ENCODE measurements at regions not wholly inside any gene's neighbourhood (a gene's known extent, or its start where the extent isn't known, plus 50 kb on each side); places are given as distances from the start of the nearest gene placed in this dataset.

DNA sequence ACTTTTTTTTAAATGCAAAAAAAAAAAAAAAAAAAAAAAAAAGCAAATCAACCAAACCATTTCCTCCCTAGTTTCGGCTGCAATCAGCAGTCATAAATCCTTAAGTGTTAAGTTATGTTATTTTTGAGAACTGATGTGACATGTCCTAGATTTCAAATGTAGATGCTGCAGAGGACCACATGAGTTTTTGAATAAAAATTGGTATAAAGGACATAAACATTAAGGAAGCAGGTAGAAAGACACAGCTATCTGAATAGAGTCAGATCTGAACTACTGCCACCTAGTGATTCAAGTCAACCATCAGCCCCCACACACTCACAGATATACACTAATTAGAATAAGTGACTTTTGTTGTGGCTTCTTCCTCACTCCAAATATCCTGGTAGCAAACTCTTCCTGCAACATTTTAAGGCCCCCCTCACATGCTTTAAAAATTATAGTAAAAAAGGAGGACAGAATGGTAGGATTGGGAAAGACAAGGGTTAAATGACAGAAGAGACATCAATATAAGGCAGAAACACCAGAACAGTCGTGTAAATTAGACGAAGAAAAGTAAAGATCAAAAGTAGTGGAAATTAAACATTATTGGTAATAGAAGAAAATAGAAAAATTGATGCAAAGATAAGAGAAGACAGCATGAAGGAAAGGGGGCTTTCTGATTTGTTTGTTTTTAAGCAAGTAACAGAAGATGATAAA is 394.5 kb upstream of the ATP2B1 start:
- no peak overlapping the region for H3K4me3 ChIP-seq (ENCODE audit: low read depth, low read length)
- TF ChIP-seq, protein P1, sequence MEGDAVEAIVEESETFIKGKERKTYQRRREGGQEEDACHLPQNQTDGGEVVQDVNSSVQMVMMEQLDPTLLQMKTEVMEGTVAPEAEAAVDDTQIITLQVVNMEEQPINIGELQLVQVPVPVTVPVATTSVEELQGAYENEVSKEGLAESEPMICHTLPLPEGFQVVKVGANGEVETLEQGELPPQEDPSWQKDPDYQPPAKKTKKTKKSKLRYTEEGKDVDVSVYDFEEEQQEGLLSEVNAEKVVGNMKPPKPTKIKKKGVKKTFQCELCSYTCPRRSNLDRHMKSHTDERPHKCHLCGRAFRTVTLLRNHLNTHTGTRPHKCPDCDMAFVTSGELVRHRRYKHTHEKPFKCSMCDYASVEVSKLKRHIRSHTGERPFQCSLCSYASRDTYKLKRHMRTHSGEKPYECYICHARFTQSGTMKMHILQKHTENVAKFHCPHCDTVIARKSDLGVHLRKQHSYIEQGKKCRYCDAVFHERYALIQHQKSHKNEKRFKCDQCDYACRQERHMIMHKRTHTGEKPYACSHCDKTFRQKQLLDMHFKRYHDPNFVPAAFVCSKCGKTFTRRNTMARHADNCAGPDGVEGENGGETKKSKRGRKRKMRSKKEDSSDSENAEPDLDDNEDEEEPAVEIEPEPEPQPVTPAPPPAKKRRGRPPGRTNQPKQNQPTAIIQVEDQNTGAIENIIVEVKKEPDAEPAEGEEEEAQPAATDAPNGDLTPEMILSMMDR (IDR thresholded peaks at IDR 0.05; ENCODE audit: insufficient read depth, low read depth, low read length) = peak; percentile 68

DNA sequence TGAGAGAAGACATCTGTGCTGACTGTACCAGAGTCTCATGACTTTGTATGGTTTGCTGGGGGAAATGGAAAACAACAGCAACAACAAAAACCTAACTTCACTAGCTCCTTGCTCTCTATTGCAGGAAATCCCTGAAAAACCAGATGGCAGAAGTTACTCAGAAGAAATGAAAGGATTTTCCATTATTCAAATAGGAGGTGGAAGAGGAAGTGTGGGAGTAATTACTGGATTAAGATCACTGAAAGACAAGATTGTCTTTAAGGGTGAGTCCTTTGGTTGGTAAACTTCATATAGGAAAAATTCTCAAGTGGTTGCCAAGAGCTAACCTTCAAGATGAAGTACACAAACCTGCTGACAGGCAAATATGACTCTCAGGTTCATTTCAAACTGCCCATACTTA is 391.9 kb upstream of the ATP2B1 start:
- DNase-seq (ENCODE audit: low read depth) = no peak
- TF ChIP-seq, protein P1 (IDR thresholded peaks at IDR 0.05; ENCODE audit: insufficient read depth, low read depth, low read length) = no peak
- H3K4me3 ChIP-seq (ENCODE audit: low read depth, low read length) = no peak overlapping the region

More for the DNA sequence above, 394.5 kb upstream of the ATP2B1 start:
- DNase-seq (ENCODE audit: low read depth) = peak; percentile 62

DNA sequence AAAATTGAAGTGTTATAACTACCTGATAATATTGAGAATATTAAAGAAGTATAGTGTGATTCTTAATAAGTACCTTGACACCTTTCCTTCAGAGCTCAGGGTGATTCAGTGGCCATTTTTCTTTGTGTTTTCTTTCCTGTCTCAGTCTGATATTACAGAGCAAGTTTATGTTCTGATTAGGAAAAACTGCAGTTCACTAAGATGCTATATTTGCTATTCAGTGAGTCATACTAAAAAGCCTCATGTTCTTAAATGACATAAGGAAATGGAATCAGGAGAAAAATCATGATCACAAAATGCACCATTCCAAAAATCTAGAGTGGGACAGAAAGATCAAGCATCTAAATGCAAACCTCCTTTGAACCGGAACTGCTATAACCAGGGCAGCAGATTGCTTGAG is 390.6 kb upstream of the ATP2B1 start:
- TF ChIP-seq, protein P1 (IDR thresholded peaks at IDR 0.05; ENCODE audit: insufficient read depth, low read depth, low read length) = no peak
- DNase-seq (ENCODE audit: low read depth) = no peak
- no peak overlapping the region for H3K4me3 ChIP-seq (ENCODE audit: low read depth, low read length)

DNA sequence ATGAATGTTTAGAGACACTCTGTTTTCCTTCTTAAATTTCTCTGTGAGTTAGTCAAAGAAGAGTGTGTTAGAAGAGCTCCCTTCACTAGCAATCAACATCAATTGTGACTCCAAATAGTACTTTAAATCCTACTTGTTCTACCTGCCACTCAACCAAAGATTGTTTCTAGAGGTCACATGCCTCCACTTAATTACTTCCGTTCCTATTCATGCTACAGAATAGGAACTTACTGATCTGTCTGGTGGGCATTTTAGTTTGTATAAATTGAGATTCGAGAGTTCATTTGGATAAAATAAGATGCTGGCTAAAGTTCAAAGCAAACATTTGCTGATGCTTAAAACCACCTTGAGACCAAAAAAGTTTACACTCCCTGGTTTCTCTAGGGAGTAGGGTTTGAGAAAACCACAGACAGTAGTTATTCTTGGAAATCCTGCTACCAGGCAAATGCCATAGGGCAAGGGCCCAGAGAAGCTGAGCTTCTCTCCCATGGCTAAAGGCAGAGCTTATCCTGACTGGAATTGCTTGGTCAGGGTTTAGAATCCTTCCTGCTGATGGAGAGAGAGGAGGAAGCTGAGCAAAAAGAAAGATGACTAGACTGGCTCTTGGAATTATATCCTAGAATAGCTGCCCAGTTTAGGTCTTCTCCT is 389.6 kb upstream of the ATP2B1 start:
- TF ChIP-seq, protein P1 (IDR thresholded peaks at IDR 0.05; ENCODE audit: insufficient read depth, low read depth, low read length) = no peak

DNA sequence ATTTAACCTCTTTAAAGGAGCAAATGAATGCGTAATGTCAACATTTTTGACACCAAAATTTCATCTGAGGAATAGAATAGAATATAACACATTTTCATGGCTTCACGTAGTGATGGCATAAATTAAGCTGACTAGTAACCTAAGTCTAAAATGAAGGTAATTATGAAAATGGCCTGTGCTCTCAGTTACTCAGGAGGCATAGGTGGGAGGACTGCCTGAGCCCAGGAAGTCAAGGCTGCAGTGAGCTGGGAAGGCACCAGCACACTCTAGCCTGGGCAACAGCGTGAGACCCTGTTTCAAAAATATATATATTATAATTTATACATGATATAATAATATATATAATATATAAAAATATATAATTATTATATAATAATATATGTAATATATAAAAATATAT is 383.2 kb upstream of the ATP2B1 start:
- TF ChIP-seq, protein P1 (IDR thresholded peaks at IDR 0.05; ENCODE audit: insufficient read depth, low read depth, low read length) = no peak
- no peak for DNase-seq (ENCODE audit: low read depth)
- no peak overlapping the region for H3K4me3 ChIP-seq (ENCODE audit: low read depth, low read length)

More for the DNA sequence above, 389.6 kb upstream of the ATP2B1 start:
- no peak overlapping the region for H3K4me3 ChIP-seq (ENCODE audit: low read depth, low read length)
- DNase-seq (ENCODE audit: low read depth) = no peak

DNA sequence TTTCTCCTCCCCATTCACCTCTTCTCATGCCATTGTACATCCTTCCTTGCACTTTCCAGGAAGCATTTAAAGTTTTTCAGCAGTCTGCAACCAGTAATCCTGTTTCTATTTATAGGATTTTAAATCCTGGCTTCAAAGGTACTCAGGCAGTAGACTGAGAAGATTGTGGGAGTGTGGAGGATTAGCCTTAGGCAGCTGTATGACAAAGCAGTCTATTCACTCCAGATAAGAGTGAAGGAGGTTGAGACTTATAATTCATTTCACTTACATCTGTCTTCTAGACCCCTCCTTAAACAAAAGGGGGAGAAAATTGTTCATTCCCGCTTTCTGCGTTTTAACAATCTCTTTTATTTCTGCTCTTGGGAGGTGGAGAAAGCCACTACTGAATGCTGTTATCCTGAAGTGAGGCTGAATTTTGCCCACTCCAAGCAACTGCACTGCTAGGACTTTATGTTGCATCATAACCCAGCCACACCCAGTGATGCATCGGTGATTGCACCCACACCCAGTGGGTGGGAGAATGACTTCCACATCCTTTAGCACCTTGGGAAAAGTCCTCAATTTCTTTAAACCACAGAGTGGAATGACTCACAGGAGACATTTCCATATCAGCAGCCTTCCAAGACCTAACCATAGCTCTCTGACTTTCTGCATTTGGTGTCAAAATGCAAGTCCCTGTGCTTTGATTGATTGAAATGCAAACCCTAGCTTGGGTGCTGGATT is 382.5 kb upstream of the ATP2B1 start:
- peak; percentile 92 for DNase-seq (ENCODE audit: low read depth)
- H3K4me3 ChIP-seq (ENCODE audit: low read depth, low read length) = no peak overlapping the region
- TF ChIP-seq, protein P1 (IDR thresholded peaks at IDR 0.05; ENCODE audit: insufficient read depth, low read depth, low read length) = no peak
